ENCODE measurements at regions not wholly inside any gene's neighbourhood (a gene's known extent, or its start where the extent isn't known, plus 50 kb on each side); places are given as distances from the start of the nearest gene placed in this dataset.
"Not testable (repeated sequence)": the region's sequence is repeated elsewhere in the genome, so short reads cannot be mapped to it uniquely, and the experiment has no call there.

DNA sequence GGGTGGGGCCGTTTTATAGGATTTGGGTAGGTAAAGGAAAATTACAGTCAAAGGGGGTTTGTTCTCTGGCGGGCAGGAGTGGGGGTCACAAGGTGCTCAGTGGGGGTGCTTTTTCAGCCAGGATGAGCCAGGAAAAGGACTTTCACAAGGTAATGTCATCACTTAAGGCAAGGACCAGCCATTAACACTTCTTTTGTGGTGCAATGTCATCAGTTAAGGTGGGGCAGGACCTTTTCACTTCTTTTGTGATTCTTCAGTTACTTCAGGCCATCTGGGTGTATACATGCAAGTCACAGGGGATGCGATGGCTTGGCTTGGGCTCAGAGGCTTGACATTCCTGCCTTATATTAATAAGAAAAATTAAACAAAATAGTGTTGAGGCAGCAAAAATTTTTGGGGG is 200.1 kb upstream of the TRPC7 start:
- H3K4me1 ChIP-seq (ENCODE audit: control insufficient read depth, insufficient read depth, low read length); H3K4me3 ChIP-seq (ENCODE audit: low read length); DNase-seq (ENCODE audit: low read depth, low spot score); H3K36me3 ChIP-seq (ENCODE audit: control insufficient read depth, insufficient read depth, low read length); H3K27me3 ChIP-seq (ENCODE audit: control insufficient read depth, insufficient read depth, low read length); H3K9me3 ChIP-seq (ENCODE audit: control insufficient read depth, insufficient read depth, low read length); H3K27ac ChIP-seq (ENCODE audit: low read length): not testable (repeated sequence)
- WGBS (ENCODE audit: insufficient coverage, insufficient read length): no CpG with 5 or more reads among the region's 3 CpGs

GRCh38 chr5:136565050-136565449 is 199.7 kb upstream of the TRPC7 start:
- not testable (repeated sequence) for H3K4me1 ChIP-seq (ENCODE audit: control insufficient read depth, insufficient read depth, low read length); H3K36me3 ChIP-seq (ENCODE audit: control insufficient read depth, insufficient read depth, low read length); H3K9me3 ChIP-seq (ENCODE audit: control insufficient read depth, insufficient read depth, low read length); DNase-seq (ENCODE audit: low read depth, low spot score); H3K4me3 ChIP-seq (ENCODE audit: low read length); H3K27me3 ChIP-seq (ENCODE audit: control insufficient read depth, insufficient read depth, low read length); H3K27ac ChIP-seq (ENCODE audit: low read length)
- no CpG with 5 or more reads among the region's 1 CpG for WGBS (ENCODE audit: insufficient coverage, insufficient read length)

- not testable (repeated sequence) for H3K9me3 ChIP-seq (ENCODE audit: control insufficient read depth, insufficient read depth, low read length); H3K27me3 ChIP-seq (ENCODE audit: control insufficient read depth, insufficient read depth, low read length); H3K4me3 ChIP-seq (ENCODE audit: low read length); H3K4me1 ChIP-seq (ENCODE audit: control insufficient read depth, insufficient read depth, low read length); H3K36me3 ChIP-seq (ENCODE audit: control insufficient read depth, insufficient read depth, low read length); DNase-seq (ENCODE audit: low read depth, low spot score)
- peak overlapping the region; percentile 48 for H3K27ac ChIP-seq (ENCODE audit: low read length)
- no CpG with 5 or more reads among the region's 5 CpGs for WGBS (ENCODE audit: insufficient coverage, insufficient read length)
Observed at GRCh38 chr5:136564431-136564830, 199.1 kb upstream of the TRPC7 start.

DNA sequence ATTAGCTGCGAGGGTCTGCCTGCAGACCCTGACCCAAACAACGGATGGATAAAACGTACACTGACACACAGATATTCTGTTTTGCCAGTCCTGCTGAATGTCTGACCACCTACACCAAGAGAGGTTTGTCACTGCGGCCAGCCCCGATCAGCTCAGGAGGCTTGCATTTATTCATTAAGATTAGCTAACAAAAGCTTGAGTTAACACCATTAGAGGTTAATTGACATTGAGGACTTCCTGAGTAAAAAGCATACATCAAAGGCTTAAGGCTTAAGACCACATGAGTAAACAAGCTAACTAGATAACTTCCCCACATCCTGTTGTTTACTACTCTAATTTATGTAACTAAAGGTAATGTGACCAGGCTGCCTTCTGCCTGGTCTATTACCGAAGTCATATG is 198.1 kb upstream of the TRPC7 start:
- Histone ChIP-seq H3K4me3 (ENCODE audit: low read length) (no peak overlapping the region), H3K4me1 (ENCODE audit: control insufficient read depth, insufficient read depth, low read length) (0 out of 2 replicates have a peak, but pooled peaks cover 1% of the 10 kb centered on the region), H3K27me3 (ENCODE audit: control insufficient read depth, insufficient read depth, low read length) (no peaks in the 10 kb centered on the region), H3K9me3 (ENCODE audit: control insufficient read depth, insufficient read depth, low read length) (no peaks in the 10 kb centered on the region), H3K27ac (ENCODE audit: low read length) (no peak overlapping the region), H3K36me3 (ENCODE audit: control insufficient read depth, insufficient read depth, low read length) (no peaks in the 10 kb centered on the region)
- WGBS (ENCODE audit: insufficient coverage, insufficient read length): no CpG with 5 or more reads among the region's 6 CpGs
- DNase-seq (ENCODE audit: low read depth, low spot score): no peak

- Histone ChIP-seq H3K9me3 (ENCODE audit: control insufficient read depth, insufficient read depth, low read length) (no peaks in the 10 kb centered on the region), H3K36me3 (ENCODE audit: control insufficient read depth, insufficient read depth, low read length) (no peaks in the 10 kb centered on the region), H3K4me3 (ENCODE audit: low read length) (no peak overlapping the region), H3K4me1 (ENCODE audit: control insufficient read depth, insufficient read depth, low read length) (0 out of 2 replicates have a peak, but pooled peaks cover 1% of the 10 kb centered on the region), H3K27me3 (ENCODE audit: control insufficient read depth, insufficient read depth, low read length) (no peaks in the 10 kb centered on the region), H3K27ac (ENCODE audit: low read length) (no peak overlapping the region)
- DNase-seq (ENCODE audit: low read depth, low spot score): no peak
- WGBS (ENCODE audit: insufficient coverage, insufficient read length): no CpG with 5 or more reads among the region's 1 CpG
Observed at GRCh38 chr5:136560126-136560525, 194.8 kb upstream of the TRPC7 start.

DNA sequence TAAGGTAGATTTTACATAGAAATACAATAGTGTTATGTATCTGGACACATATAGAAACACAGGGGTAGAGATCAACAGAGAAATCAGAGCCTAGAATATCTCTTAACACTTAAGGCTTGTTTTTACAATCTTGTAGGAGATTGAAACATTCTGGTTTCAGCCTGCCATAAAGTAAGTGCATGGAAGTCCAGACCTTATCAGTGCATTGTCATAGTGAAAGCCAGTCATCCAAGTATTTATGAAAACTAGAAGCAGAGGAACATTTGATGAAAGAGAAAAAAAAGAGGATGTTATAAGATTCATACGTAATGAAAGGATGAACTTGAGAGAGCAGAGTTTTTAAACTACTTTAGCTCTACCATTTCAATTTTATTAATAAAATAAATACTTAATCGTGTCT is 194.3 kb upstream of the TRPC7 start:
- Histone ChIP-seq H3K4me1 (ENCODE audit: control insufficient read depth, insufficient read depth, low read length) (0 out of 2 replicates have a peak, but pooled peaks cover 1% of the 10 kb centered on the region), H3K4me3 (ENCODE audit: low read length) (no peak overlapping the region), H3K27me3 (ENCODE audit: control insufficient read depth, insufficient read depth, low read length) (no peaks in the 10 kb centered on the region), H3K36me3 (ENCODE audit: control insufficient read depth, insufficient read depth, low read length) (no peaks in the 10 kb centered on the region), H3K9me3 (ENCODE audit: control insufficient read depth, insufficient read depth, low read length) (no peaks in the 10 kb centered on the region), H3K27ac (ENCODE audit: low read length) (no peak overlapping the region)
- WGBS (ENCODE audit: insufficient coverage, insufficient read length): no CpG with 5 or more reads among the region's 2 CpGs
- no peak for DNase-seq (ENCODE audit: low read depth, low spot score)

DNA sequence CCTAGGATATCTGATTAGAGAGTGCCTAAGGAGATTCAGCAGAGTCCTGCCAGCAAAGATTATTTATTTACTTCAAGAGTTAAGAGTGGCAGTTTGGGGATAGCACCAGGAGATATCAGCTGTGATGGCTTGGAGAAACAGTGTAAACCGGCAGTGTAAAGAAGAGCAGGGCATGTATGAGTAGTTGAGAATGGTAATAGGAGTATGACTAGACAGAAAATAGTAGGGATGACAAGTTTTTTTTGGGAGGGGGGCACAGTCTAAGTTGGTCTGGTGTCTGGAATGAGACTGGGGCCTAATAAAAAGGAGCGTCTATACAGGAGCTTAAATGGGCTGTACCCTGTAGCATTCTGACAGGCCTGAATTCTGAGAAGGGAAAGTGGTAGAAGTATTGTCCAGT is 181.8 kb upstream of the TRPC7 start:
- H3K27ac ChIP-seq (ENCODE audit: low read length); H3K4me3 ChIP-seq (ENCODE audit: low read length); H3K36me3 ChIP-seq (ENCODE audit: control insufficient read depth, insufficient read depth, low read length); DNase-seq (ENCODE audit: low read depth, low spot score); H3K4me1 ChIP-seq (ENCODE audit: control insufficient read depth, insufficient read depth, low read length); H3K27me3 ChIP-seq (ENCODE audit: control insufficient read depth, insufficient read depth, low read length); H3K9me3 ChIP-seq (ENCODE audit: control insufficient read depth, insufficient read depth, low read length): not testable (repeated sequence)
- WGBS (ENCODE audit: insufficient coverage, insufficient read length): no CpG with 5 or more reads among the region's 2 CpGs

GRCh38 chr5:136546441-136546840 is 181.1 kb upstream of the TRPC7 start:
- not testable (repeated sequence) for H3K27ac ChIP-seq (ENCODE audit: low read length); DNase-seq (ENCODE audit: low read depth, low spot score); H3K9me3 ChIP-seq (ENCODE audit: control insufficient read depth, insufficient read depth, low read length); H3K4me1 ChIP-seq (ENCODE audit: control insufficient read depth, insufficient read depth, low read length); H3K36me3 ChIP-seq (ENCODE audit: control insufficient read depth, insufficient read depth, low read length); H3K4me3 ChIP-seq (ENCODE audit: low read length); H3K27me3 ChIP-seq (ENCODE audit: control insufficient read depth, insufficient read depth, low read length)
- WGBS (ENCODE audit: insufficient coverage, insufficient read length): no CpG with 5 or more reads among the region's 3 CpGs

GRCh38 chr5:136545031-136545430 is 179.7 kb upstream of the TRPC7 start:
- not testable (repeated sequence) for H3K4me1 ChIP-seq (ENCODE audit: control insufficient read depth, insufficient read depth, low read length); H3K4me3 ChIP-seq (ENCODE audit: low read length); DNase-seq (ENCODE audit: low read depth, low spot score); H3K9me3 ChIP-seq (ENCODE audit: control insufficient read depth, insufficient read depth, low read length); H3K36me3 ChIP-seq (ENCODE audit: control insufficient read depth, insufficient read depth, low read length); H3K27me3 ChIP-seq (ENCODE audit: control insufficient read depth, insufficient read depth, low read length); H3K27ac ChIP-seq (ENCODE audit: low read length)
- no CpG with 5 or more reads among the region's 5 CpGs for WGBS (ENCODE audit: insufficient coverage, insufficient read length)

- no peak overlapping the region for H3K4me3 ChIP-seq (ENCODE audit: low read length)
- no peaks in the 10 kb centered on the region for H3K36me3 ChIP-seq (ENCODE audit: control insufficient read depth, insufficient read depth, low read length)
- no peaks in the 10 kb centered on the region for H3K9me3 ChIP-seq (ENCODE audit: control insufficient read depth, insufficient read depth, low read length)
- no peaks in the 10 kb centered on the region for H3K27me3 ChIP-seq (ENCODE audit: control insufficient read depth, insufficient read depth, low read length)
- H3K4me1 ChIP-seq (ENCODE audit: control insufficient read depth, insufficient read depth, low read length): no peaks in the 10 kb centered on the region
- no CpG with 5 or more reads among the region's 2 CpGs for WGBS (ENCODE audit: insufficient coverage, insufficient read length)
- no peak for DNase-seq (ENCODE audit: low read depth, low spot score)
- no peak overlapping the region for H3K27ac ChIP-seq (ENCODE audit: low read length)
Observed at GRCh38 chr5:136538534-136538933, 173.2 kb upstream of the TRPC7 start.

DNA sequence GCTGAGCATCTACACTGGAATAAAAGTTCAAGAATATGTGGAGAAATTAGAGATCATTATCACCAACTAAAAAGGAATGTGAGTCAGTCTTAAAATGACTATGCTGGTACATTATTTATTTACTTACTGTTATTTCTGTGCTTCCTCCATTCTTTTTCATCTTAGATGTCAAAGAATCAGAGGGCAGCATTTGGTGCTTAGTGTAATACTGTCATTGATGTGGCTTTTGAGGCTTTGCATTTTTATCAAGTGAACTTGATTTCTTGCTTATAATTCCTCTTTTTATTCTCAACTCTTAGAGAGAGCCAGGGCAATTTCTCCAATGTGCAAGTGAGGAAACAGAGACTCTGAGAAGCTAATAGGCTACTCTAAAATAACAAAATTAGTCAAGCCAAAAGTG is 163.7 kb upstream of the TRPC7 start:
- Histone ChIP-seq H3K27me3 (ENCODE audit: control insufficient read depth, insufficient read depth, low read length) (no peaks in the 10 kb centered on the region), H3K4me3 (ENCODE audit: low read length) (no peak overlapping the region), H3K36me3 (ENCODE audit: control insufficient read depth, insufficient read depth, low read length) (no peaks in the 10 kb centered on the region)

More for the DNA sequence above, 163.7 kb upstream of the TRPC7 start:
- H3K27ac ChIP-seq (ENCODE audit: low read length): no peak overlapping the region
- H3K9me3 ChIP-seq (ENCODE audit: control insufficient read depth, insufficient read depth, low read length): no peaks in the 10 kb centered on the region
- 0 out of 2 replicates have a peak, but pooled peaks cover 2% of the 10 kb centered on the region for H3K4me1 ChIP-seq (ENCODE audit: control insufficient read depth, insufficient read depth, low read length)
- DNase-seq (ENCODE audit: low read depth, low spot score): no peak

Data from iPS DF 6.9 (cell line).